Loucy (cell line): ENCODE measurements at regions not wholly inside any gene's neighbourhood (a gene's known extent, or its start where the extent isn't known, plus 50 kb on each side); places are given as distances from the start of the nearest gene placed in this dataset.

ENCODE experiments used
- H2AFZ ChIP-seq: fragments of 200-600 bp; sonication (generic); 2 replicates; pipeline ENCODE4 v1.6.0; 2016; ENCODE audit warnings: antibody characterized with exemption, mild to moderate bottlenecking, low read length, moderate library complexity
- H3F3A ChIP-seq: fragments of 200-600 bp; 2 replicates; pipeline ENCODE4 v1.6.0; 2016; ENCODE audit warnings: antibody characterized with exemption, low read depth, mild to moderate bottlenecking
- H3K27me3 ChIP-seq: fragments of 200-600 bp; sonication (generic); 2 replicates; pipeline ENCODE4 v1.6.1; 2014; ENCODE audit warnings: low read length, mild to moderate bottlenecking; ENCODE audit not compliant: insufficient read depth, poor library complexity, severe bottlenecking
- H3K36me3 ChIP-seq: fragments of 200-600 bp; sonication (generic); 2 replicates; pipeline ENCODE4 v1.6.1; 2016; ENCODE audit warnings: low read length; ENCODE audit not compliant: insufficient read depth
- H3K4me1 ChIP-seq: fragments of 200-600 bp; sonication (generic); 2 replicates; pipeline ENCODE4 v1.5.1; 2014; ENCODE audit warnings: low read length, mild to moderate bottlenecking; ENCODE audit not compliant: insufficient read depth, poor library complexity, severe bottlenecking
- H3K4me2 ChIP-seq: fragments of 200-600 bp; sonication (generic); 2 replicates; pipeline ENCODE4 v1.6.0; 2014; ENCODE audit warnings: antibody characterized with exemption, low read length, low read depth, mild to moderate bottlenecking; ENCODE audit not compliant: poor library complexity, severe bottlenecking
- H3K4me3 ChIP-seq: fragments of 200-600 bp; sonication (generic); 2 replicates; pipeline ENCODE4 v1.5.1; 2014; ENCODE audit warnings: low read length, mild to moderate bottlenecking, mixed read lengths; ENCODE audit not compliant: poor library complexity, severe bottlenecking
- H3K79me2 ChIP-seq: fragments of 200-600 bp; sonication (generic); 2 replicates; pipeline ENCODE4 v1.6.1; 2014; ENCODE audit warnings: low read length; ENCODE audit not compliant: insufficient read depth
- H3K9ac ChIP-seq: fragments of 200-600 bp; sonication (generic); 2 replicates; pipeline ENCODE4 v1.6.0; 2014; ENCODE audit warnings: mild to moderate bottlenecking, low read depth, low read length, moderate library complexity; ENCODE audit not compliant: poor library complexity, severe bottlenecking
- H3K9me2 ChIP-seq: fragments of 200-600 bp; sonication (generic); replicated peaks from 2 replicates; pipeline ENCODE4 v1.6.1; 2016; ENCODE audit warnings: low read depth, low read length, mixed read lengths
- H3K9me3 ChIP-seq: fragments of 200-600 bp; sonication (generic); 2 replicates; pipeline ENCODE4 v1.6.1; 2014; ENCODE audit warnings: mild to moderate bottlenecking, antibody characterized with exemption, low read length, low read depth; ENCODE audit not compliant: insufficient read depth
- H4K20me1 ChIP-seq: fragments of 200-600 bp; sonication (generic); 2 replicates; pipeline ENCODE4 v1.6.0; 2014; ENCODE audit warnings: antibody characterized with exemption, low read length, mild to moderate bottlenecking; ENCODE audit not compliant: insufficient read depth, poor library complexity, severe bottlenecking
- CTCF ChIP-seq: fragments of 200-600 bp; sonication (generic); conservative IDR thresholded peaks from 2 replicates; pipeline ENCODE4 v1.5.1; 2014; ENCODE audit warnings: mild to moderate bottlenecking, antibody characterized with exemption, low read length
- EZH2phosphoT487 ChIP-seq: fragments of 200-600 bp; IDR thresholded peaks from 2 replicates; pipeline ENCODE4 v1.6.1; 2018; ENCODE audit warnings: antibody characterized with exemption, mild to moderate bottlenecking, moderate library complexity, borderline replicate concordance

GRCh38 chr3:193132964-193133363 lies 108.1 kb upstream of the PLAAT1 start:
- H3K27me3 ChIP-seq, result no peaks in the 10 kb centered on the region
- H3K4me2 ChIP-seq, result no peak overlapping the region
- H2AFZ ChIP-seq, result no peak overlapping the region
- no peaks in the 10 kb centered on the region for H3K9me2 ChIP-seq
- no peaks in the 10 kb centered on the region for H3K9me3 ChIP-seq
- no peaks in the 10 kb centered on the region for H3K4me1 ChIP-seq
- no peak overlapping the region for H3K9ac ChIP-seq
- H3K79me2 ChIP-seq, result no peaks in the 10 kb centered on the region
- H3K36me3 ChIP-seq, result no peaks in the 10 kb centered on the region
- TF ChIP-seq EZH2phosphoT487, result no peak
- TF ChIP-seq CTCF, result no peak
- H4K20me1 ChIP-seq, result no peaks in the 10 kb centered on the region
- no peak overlapping the region for H3K4me3 ChIP-seq
- no peaks in the 10 kb centered on the region for H3F3A ChIP-seq

GRCh38 chr3:193134856-193135255 lies 106.2 kb upstream of the PLAAT1 start:
- Histone ChIP-seq H3K4me2 (no peak overlapping the region), H3K4me3 (no peak overlapping the region), H3K9ac (no peak overlapping the region), H3F3A (no peaks in the 10 kb centered on the region), H3K27me3 (no peaks in the 10 kb centered on the region), H4K20me1 (no peaks in the 10 kb centered on the region), H3K79me2 (no peaks in the 10 kb centered on the region), H3K9me2 (no peaks in the 10 kb centered on the region), H3K9me3 (no peaks in the 10 kb centered on the region), H3K4me1 (no peaks in the 10 kb centered on the region), H3K36me3 (no peaks in the 10 kb centered on the region), H2AFZ (no peak overlapping the region)
- TF ChIP-seq EZH2phosphoT487 (no peak), CTCF (no peak)

- no peaks in the 10 kb centered on the region for H3F3A ChIP-seq
- H3K9me2 ChIP-seq, result no peaks in the 10 kb centered on the region
- no peaks in the 10 kb centered on the region for H3K9me3 ChIP-seq
- no peak overlapping the region for H3K9ac ChIP-seq
- no peaks in the 10 kb centered on the region for H3K27me3 ChIP-seq
- H3K4me3 ChIP-seq, result no peak overlapping the region
- H3K79me2 ChIP-seq, result no peaks in the 10 kb centered on the region
- H3K36me3 ChIP-seq, result no peaks in the 10 kb centered on the region
- no peaks in the 10 kb centered on the region for H3K4me1 ChIP-seq
- H2AFZ ChIP-seq, result no peak overlapping the region
- H3K4me2 ChIP-seq, result no peak overlapping the region
- H4K20me1 ChIP-seq, result no peaks in the 10 kb centered on the region
- no peak for TF ChIP-seq EZH2phosphoT487
- no peak for TF ChIP-seq CTCF
Observed at GRCh38 chr3:193140381-193140780, 100.6 kb upstream of the PLAAT1 start.
